Stimulated activated CD4-positive, alpha-beta T cell treated with anti-CD3 and anti-CD28 coated beads, Interleukin-1b, Interleukin-23, amount 100 ng/mL, for 1 hour (primary cell): ENCODE measurements at regions not wholly inside any gene's neighbourhood (a gene's known extent, or its start where the extent isn't known, plus 50 kb on each side); places are given as distances from the start of the nearest gene placed in this dataset.
"Not testable (repeated sequence)": the region's sequence is repeated elsewhere in the genome, so short reads cannot be mapped to it uniquely, and the experiment has no call there.

Experiments
- DNase-seq, 2 donors: peaks; one replicate each; pipeline ENCODE4 v3.0.0-alpha.2; 2020; ENCODE audit warnings: low read depth in 2 of 2

DNA sequence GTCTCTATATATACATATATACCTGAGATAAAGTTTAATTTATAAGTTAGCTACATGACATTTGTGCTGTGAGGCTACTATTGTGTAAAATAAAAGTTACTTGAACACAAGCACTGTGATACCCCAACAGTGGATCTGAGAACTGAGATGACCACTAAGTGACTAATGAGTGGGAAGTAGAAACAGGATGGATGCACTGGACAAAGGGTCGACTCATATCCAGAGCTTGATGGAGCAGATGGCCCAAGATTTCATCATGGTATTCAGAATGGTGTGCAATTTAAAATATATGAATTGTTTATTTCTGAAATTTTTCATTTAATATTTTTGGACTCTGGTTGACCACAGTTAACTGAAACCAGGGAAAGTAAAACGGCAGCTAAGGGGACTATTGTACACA is 908.6 kb upstream of the MDGA2 start:
- no peak for DNase-seq

DNA sequence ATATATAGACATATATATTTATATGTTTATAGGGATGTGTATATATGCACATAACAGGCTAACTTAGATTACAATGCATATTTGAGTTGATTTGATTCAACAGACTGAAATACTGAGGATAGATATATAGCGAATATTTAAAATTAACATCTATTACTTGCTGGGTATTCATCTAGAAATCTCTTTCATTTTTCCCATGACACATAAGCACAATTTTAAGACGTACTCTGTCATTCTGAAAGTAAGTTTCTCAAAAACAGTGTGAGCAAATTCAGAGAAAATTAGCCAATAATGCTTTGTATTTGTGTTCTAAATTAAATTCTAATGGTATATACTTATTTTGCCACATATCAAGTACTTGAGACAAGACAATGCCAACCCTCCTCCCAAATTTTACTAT is 907.5 kb upstream of the MDGA2 start:
- no peak for DNase-seq

DNA sequence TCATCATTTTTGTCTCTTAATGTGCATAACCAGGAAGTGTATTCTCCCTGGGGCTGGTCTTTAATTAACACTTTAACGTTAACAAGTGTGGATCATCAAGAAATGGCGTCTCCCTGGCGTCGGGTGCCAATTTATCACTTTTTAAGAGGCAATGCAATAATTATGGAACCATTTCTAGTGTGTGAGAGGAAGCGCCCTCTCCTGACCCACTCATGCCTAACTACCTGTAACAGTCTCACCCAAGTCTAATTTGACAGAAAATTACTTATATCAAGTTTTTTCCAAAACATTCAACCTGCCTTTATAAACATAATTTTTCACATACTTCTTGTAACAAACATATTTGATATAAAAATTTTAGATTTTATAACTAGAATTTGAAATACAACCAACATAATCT is 905.3 kb upstream of the MDGA2 start:
- no peak for DNase-seq

DNA sequence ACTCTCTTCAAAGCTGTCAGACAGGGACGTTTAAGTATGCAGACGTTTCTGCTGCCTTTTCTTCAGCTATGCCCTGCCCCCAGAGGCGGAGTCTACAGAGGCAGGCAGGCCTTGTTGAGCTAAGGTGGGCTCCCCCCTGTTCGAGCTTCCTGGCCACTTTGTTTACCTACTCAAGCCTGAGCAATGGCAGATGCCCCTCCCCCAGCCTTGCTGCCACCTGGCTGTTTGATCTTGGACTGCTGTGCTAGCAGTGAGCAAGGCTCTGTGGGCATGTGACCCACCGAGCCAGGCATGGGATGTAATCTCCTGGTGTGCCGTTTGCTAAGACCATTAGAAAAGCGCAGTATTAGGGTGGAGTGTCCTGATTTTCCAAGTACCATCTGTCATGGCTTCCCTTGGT is 900.4 kb upstream of the MDGA2 start:
- DNase-seq, result no peak

DNA sequence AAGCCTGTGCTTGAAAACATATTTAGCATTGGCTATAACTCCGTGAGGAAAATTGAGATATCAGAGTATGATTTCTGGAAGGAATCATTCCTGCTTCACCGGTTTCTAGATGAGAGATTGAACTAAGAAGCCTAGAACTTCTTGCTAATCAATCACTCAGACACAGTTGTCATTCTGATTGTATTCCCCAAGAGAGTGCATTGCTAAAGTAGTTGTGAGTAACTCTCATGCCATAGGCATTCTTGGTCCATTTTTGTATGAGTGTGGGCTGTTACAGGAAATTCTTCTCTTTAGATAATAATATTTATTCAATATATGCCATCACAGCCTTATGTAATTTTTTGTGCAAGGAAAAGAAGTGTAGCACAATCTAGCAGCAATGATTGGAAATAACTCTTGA is 893.3 kb upstream of the MDGA2 start:
- no peak for DNase-seq

DNA sequence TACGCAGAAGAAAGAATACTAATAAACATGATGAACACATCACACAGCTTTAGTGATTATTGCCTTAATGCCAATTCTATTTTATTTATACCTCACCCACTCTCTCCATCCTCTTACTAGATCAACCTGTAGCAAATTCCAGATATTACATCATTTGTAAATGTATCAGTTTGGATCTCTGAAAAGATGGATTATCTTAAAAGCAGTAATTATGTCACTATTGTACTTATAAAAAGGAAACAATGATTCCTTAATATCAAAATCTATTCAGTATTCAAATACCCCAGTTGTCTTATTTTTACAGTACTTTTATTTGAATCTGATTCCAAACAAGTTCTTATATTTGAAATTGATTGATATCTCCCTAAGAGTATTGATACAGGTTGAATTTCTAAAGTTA is 892.8 kb upstream of the MDGA2 start:
- DNase-seq, result no peak

DNA sequence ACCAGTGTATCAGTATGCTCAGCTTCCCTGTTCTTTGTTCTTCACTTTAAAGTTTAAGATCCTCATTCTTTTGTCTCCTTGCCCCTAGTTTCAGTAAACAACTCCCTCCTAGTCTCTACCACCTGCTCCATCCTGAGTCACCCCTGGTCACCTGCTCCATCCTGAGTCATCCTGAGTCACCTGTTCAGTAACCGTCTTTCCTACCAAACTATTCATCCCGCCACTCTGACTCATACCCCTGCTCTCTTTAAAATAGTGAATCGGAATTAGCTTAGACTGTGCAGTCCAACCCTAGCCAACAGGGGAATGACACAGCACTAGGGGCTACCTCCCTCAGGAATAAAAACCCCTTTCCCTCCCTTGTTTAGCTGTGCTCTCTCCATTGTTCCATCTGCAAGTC is 888.1 kb upstream of the MDGA2 start:
- no peak for DNase-seq

DNA sequence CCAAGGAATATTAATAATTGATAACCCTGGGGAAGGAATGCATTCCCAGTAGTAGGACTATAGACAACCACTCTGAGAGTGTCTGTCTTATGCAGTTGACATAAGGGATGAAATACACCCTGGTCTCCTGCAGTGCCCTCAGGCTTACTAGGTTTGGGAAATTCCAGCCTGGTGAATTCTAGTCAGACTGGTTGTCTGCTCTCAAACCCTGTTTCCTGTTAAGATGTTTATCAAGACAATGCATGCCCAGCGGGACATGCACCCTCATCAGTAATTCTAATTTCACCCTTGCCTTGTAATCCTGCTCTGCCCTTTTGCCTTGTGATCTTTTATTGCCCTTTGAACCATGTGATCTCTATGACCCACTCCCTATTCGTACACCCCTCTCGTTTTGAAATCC is 886.0 kb upstream of the MDGA2 start:
- DNase-seq, result not testable (repeated sequence)

DNA sequence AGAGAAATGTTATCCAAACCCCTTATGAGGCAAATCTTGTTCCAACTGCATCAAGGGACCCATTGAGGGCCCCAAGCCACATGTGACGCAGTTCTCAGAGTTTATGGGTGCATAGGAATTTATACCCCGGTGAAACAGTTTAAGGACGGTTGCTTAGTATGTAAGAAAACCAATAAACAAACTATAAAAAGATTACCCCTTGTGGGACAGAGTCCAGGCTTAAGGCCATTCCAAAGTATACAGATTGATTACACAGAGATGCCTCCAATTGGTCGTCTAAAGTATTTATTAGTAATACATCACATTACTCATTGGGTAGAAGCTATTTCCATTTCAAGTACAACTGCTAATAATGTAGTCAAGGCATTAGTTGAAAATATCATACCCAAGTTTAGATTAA is 885.0 kb upstream of the MDGA2 start:
- DNase-seq, result no peak

DNA sequence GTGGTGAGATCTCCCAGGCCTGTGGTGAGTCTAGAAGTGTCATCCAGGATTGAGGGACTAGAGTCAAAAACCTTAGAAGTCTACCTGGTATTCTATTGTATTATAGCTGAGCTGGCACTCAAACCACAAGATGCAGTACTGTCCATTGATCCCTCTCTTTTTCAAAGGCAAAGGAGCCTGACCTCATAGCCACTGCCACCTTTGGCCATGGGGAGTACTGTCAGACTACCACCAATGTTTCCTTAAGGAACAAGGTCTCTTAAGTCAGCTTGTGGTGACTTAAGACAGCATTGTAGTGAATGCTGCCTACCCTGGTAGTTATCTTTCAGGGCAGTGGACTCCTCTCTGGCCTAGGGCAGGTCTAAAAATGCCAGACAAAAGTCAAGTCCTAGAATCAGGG is 878.0 kb upstream of the MDGA2 start:
- DNase-seq, result no peak

DNA sequence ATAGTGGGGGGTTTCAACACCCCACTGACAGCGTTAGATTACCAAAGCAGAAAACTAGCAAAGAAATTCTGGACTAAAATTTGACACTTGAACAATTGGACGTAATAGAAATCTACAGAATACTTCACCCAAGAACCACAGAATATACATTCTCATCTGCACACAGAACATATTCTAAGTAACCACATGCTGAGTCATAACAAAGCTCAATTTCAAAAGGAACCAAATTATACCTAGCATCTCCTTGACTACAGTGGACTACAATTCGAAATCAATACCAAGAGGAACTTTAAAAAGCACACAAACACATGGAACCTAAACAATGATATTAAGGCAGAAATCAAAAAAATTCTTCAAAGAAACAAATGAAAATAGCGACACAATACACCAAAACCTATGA is 871.6 kb upstream of the MDGA2 start:
- no peak for DNase-seq

DNA sequence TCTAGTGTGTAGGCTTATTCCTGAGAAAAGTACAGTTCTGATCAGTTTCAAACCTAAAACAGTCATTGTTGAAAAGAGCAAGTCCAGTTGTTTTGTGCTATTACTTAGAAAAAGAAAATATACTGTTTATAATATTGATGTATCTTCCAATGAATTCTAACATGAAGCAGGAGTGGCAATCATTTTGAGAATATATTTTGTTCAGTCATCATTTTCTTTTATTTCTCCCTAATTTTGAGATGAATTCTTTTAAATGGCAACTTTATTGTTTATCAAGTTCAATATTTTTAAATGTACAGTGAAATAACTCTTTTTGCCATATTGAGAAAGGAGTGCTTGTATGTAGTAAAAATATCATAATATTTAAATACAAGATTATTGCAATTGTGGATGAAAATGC is 862.2 kb upstream of the MDGA2 start:
- no peak for DNase-seq

DNA sequence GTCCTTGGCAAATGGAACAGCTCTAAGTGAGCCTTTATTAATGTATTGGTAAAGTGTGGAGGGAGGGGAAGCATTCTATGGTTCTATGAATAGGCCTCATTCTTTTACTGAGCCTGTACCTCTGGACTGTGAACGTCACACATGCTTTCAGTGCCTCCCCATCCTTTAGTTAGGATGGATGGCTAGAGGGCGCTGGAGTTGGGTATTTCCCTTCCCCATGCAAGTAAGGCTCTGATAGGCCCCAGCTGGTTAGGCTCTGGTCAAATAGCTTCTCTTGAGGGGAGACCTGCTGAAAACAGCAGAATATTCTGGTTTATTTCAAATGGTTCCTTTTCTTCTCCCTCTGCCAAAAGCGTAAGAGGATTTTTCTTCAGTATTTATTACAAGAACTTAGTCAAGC is 860.9 kb upstream of the MDGA2 start:
- no peak for DNase-seq

DNA sequence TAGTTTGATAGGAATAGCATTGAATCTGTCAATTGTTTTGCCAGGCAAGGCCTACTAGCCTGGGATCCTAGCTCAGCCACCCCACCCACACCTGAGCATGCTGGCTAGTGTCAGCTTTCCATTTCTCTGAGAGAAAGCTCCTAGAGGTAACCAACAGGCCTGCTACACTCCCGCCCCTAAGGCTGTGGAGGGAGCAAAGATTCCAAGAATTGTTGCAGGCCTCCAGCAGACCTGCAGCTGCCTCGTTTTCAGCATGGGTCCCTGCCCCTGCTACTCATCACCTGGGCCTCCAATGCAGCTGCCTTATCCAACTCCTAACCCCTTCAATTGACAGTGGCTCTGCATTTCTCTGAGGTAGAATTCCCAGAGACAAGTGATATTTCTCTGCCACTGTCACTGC is 852.4 kb upstream of the MDGA2 start:
- DNase-seq, result no peak

DNA sequence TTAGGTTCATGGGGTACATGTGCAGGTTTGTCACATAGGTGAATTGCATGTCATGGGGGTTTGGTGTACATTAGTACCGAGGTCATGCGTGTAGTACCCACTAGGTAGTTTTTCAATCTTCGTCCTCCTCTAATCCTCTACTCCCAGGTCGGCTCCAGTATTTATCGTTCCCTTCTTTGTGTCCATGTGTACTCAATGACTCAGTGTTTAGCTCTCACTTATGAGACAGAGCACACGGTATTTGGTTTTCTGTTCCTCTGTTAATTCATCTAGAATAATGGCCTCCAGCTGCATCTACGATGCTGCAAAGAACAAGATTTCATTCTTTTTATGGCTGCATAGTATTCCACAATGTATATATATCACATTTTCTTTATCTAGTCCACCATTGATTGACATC is 850.9 kb upstream of the MDGA2 start:
- no peak for DNase-seq

DNA sequence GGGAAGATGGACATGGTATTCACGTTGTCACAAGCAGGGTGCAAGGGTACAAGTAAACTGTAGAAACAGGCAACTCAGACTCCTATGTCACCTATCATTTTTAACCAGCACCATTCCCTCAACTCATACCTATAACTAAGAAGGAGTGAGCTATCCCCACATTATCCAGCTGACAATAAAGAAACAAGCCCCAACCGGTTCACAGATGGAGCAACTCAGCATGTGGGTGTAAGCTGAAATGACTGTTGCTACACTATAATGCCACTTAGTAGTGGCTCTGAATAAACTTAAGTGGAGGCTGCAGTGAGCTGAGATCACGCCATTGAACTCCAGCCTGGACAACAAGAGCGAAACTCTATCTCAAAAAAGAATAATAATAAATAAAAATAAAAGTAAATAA is 829.5 kb upstream of the MDGA2 start:
- no peak for DNase-seq

DNA sequence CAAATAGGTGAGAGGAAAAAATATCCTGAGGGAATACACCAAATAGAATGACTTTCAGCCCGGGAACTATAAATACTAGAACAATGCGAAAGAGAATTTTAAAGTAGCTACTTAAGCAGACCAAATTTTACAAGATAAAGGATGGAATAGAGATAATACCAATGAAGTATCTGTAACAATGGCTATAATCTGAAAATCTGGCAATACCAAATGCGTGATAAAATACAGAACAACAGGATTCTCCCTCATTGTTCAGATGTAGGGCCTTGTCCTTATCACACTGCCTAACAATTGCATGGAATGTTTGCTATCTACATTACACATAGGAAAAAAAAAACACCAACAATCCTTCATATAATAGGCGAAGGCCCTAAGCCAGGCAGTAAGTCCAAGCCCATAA is 815.4 kb upstream of the MDGA2 start:
- no peak for DNase-seq

DNA sequence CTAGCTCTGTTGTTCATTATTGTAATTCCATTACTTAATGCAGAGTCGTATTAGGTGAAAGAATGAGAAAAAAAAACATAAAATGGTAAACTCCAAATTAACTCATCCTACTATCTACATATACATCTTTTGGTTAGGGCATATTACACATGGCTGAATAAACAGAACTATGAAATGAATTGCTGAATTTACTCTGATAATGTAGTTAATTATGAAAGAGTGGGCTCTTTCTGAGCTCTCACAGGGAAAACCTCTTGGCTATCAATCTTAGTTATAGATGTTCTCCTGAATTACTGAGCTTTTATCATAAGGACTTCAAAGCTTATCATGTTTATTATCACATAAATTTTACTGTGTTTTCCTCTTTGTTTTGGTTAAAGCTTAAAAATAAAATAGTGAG is 798.5 kb upstream of the MDGA2 start:
- DNase-seq, result no peak

DNA sequence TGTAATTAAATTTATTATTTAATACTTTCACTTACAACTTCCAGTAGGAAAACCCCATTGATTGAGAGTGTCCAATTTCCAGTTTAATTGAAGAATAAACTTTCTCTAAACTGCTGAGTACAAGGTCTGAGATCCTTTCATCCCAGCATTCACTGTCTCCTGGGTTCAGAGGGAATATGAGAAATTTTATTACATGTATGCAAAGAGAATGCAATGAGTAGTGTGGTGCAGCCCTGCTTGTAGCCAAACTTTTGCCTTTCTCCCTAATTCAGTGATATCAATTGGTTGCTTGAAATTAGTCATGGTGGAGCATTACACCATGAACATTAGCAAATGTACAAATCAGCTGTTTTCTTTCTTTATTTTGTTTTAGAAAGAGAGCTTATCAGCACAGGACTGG is 780.6 kb upstream of the MDGA2 start:
- DNase-seq, result no peak

DNA sequence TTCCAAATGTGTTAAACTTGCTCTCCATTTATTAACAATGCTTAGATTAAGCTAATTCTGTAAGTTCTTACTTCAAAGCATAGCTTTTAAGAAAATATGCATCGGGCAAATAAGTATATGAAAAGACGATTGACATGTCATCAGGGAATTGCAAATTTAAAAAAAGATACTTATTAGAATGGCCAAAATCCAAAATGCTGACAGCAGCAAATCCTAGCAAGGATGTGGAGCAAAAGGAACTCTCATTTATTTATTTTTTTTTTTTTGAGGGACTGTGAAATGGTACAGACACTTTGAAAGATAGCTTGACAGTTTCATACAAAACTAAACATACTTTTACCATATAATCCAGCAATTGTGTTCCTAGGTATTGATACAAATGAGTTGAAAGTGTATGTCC is 779.5 kb upstream of the MDGA2 start:
- no peak for DNase-seq

DNA sequence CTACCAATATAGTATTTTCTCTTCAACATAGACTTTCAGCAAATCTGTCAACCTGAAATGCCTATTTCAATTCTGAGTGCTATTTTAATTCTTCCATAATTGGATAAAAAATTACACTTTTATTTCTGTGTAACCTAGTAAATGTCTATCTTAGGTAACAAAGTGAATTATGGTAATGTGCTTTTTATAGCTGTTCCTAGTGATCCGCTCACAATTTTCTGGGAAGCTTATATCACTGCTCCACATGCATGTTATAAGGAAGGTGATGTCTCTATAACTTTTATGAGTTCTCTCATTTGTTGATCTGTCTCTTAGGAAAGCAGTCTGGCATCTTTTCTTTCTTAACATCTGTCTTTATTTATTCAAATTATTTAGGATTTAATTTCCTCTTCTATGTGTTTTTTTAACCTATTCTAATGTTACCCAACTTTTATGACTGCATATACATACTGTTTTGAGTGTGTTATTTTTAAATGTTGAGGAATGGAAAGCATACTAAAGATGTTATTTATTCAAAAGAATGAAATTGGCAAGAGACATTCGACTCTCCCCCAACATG is 777.1 kb upstream of the MDGA2 start:
- no peak for DNase-seq

DNA sequence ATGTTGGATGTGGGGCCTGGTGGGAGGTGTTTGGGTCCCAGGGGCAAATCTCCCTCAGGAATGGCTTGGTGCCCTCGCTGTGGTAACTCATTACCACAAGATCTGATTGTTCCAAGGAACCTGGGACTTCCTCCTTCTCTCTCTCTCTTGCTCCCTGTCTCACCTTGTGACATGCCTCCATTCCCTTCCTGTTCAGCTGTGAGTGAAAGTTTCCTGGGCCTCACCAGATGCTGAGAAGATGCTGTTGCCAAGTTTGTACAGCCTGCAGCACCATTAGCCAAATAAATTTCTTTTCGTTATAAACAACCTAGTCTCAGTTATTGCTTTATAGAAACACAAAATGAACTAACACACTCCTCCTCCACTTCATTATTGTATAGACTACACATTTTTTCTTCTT is 759.8 kb upstream of the MDGA2 start:
- no peak for DNase-seq

DNA sequence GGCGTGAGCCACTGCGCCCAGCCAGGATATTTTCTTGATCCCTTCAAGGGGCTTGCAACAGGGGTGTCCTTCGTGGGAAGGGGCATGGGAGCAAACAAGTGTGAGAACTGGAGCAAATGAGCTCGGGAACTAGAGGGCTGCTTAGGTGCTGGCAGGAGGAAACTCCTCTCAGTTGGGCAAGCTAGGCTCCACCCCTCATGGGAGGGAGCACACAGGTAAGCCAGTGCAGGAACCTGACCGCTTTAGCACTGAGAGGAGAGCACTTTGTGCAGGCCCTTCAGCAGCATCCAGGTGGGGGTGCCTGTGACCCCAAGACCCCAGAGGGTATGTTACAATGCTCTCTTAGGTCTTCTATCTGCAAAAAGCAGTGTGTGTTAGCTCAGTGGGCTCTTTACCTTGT is 755.4 kb upstream of the MDGA2 start:
- DNase-seq, result no peak

DNA sequence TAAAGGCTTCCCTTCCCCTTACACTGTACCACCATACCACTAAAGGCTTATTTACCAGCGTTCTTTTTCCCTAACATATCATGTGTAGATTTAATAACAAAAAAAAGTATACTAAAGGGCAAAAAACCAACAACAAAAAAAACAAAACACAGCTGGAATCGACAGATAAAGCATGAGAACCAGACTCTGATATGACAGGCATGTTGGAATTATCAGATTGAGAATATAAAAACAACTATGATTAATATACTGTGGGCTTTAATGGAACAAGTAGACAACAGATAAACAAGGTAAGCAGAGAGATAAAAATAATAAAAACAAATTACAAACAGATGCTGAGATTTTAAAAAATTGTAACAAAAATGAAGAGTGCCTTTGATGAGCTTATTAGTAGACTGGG is 754.1 kb upstream of the MDGA2 start:
- DNase-seq, result no peak
